HG03469 (cell line): ENCODE measurements at regions not wholly inside any gene's neighbourhood (a gene's known extent, or its start where the extent isn't known, plus 50 kb on each side); places are given as distances from the start of the nearest gene placed in this dataset.
"Not testable (repeated sequence)": the region's sequence is repeated elsewhere in the genome, so short reads cannot be mapped to it uniquely, and the experiment has no call there.

Experiments used
- ATAC-seq: cut with Tn5 transposase; IDR thresholded peaks from one replicate; pipeline ENCODE4 v1.9.1; 2021; ENCODE audit warnings: mild to moderate bottlenecking, moderate library complexity, moderate number of reproducible peaks; ENCODE audit not compliant: unreplicated experiment

DNA sequence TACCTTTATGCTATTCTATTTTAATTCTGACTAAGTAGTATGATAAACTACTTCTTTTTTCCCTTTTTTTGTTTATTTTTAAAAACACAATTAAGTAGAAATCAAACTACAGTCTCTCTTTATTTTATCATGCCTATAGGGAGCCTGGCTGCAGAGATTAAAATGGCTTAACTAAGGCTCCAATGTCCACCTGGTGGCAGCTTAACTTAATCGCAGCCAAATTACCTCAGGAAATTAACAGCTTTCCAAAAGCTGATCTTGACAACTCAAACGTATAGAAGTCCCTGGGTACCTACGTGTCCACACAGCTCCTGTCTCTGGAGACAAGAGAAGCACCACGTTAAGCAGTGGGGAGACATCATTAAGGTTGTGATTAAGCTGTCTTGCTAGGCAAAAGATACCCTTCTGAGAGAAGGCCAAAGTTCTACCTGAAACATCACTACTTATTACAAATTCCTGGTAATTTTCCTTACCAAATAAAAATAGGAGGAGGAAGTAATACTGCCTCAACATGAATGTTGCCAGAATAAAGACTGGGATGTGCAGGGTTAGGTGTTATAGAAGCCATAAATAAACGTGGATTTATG is 63.2 kb upstream of the SNX19 start:
- ATAC-seq = no peak

DNA sequence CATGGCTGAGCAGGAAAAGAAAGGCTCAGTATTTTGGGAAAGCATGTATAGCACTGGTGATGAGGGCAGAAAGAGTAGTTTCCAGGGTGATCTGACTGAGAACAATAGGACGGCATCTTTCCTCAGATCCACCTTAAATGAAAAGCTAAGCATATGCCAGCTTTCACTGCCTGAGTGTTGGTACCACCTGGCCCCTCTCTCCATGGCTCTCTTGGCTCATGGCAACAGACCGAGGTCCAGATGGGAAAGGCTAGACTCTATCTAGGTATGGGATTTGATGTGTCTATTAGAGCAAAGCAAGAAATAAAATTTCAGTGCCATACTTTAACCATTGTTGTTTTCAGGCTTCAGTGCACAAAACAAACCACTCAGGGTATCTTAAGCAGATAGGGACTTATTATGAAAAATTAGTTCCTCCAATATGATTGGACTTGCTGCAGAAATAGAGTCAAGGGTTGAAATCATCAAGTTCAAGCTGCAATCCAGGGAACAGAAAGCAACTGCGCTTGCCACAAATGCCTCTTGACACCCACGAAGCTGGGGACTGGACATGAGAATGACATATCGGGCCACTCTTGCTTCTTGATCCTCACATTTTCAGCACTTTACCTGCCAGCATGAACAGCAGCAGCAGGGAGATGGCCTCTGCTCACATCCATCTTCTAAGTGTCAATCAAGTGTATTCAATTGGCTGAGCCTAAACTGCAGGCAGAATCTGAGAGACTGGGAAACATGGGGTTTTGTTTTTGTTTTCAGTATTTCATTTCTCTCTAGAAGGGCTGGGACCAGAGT is 64.0 kb upstream of the SNX19 start:
- no peak for ATAC-seq

DNA sequence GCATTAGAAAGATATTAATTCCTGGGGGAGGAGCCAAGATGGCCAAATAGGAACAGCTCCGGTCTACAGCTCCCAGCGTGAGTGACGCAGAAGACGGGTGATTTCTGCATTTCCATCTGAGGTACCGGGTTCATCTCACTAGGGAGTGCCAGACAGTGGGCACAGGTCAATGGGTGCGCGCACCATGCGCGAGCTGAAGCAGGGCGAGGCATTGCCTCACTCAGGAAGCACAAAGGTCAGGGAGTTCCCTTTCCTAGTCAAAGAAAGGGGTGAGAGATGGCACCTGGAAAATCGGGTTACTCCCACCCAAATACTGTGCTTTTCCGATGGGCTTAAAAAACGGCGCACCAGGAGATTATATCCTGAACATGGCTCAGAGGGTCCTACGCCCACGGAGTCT is 68.0 kb upstream of the SNX19 start:
- ATAC-seq = not testable (repeated sequence)

DNA sequence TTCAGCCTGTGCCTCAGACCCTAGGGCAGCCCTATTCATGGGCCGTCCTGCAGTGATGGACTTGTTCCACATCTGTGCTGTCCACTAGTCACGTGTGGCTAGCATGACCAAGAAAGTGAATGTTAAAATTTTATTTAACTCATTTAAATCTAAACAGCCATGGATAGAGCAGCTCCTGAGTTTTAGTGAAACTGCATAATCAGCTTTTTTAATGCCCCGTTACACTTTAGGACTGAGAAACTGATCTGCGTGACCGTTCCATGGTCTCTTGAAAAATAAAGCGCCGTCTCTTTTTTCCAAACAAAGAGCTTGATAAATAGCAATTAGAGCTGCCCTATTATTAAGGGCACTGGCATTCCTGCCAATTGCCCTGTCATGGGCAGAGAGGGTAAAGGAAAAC is 76.5 kb upstream of the SNX19 start:
- ATAC-seq = no peak

DNA sequence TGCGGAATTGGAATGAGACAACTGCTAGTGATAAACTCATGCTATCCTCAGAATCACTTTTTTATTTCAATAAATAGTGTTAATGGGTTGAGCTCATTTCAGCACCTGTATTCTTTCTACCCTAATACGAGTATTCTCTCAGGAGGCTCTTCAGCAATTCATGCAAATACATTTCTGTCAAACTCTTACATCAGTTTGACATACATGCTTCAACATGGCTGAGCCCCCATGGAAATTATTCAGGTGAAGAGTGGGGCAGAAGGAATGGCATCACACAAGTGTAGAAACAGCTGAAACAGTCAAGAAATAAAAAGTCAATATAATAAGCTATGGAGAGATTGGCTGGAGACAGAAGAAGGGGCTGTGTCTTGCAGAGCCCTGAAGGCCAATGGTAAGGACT is 77.8 kb upstream of the SNX19 start:
- no peak for ATAC-seq

DNA sequence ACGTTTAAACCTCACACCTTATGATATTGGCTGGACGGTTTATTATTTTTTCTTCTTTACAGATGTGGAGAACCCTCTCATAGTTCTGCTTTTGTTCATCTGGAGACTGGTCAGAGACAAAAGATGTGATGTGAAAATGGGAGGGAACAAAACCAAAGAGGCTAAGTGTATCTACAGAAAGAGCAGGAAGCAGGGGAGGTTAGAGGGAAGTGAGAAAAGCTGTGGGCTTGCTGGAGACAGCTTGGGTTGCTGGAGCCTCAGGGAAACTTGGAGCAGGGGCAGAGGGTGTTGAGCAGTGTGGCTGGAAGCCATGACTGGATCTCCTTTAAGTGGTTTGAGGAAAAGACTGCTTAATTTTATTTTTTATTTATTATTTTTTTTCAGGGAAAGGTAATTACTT is 79.0 kb upstream of the SNX19 start:
- ATAC-seq = no peak

DNA sequence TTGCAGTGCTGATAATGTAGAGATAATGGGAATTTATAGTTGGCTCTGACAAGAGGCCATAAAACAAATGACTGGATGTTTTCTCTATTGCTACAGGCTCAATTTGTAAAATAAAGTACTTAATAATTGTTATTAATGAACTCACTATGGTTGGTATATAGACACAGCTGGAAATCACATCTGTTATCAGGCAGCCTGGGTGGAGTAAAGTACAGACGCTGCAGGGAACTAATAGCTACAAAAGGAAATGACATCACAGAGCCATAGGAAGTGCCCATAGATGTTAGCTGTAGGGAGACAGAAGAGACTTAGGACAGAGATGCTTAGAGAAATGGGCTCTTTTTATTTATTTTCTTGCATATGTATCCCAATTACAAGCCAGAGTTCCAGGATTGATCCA is 81.0 kb upstream of the SNX19 start:
- no peak for ATAC-seq

DNA sequence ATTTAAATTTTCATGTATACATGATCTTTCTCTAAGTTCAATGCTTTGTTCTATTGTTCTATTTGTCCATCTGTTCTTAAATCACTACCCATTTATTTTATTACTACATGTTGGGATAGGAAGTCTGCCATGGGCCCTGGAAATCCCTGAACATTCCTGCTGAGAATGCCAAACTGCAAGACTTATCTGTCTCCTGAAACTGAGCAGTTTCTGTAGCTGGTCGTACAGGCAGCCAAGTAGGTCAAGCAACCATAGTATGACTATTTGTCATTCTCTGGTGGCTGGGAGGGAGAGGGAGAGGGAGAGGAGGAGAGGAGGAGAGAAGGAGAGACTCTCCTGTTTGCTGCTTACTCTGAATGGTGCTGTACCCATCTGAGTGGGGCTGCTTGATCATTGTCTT is 82.8 kb upstream of the SNX19 start:
- no peak for ATAC-seq

DNA sequence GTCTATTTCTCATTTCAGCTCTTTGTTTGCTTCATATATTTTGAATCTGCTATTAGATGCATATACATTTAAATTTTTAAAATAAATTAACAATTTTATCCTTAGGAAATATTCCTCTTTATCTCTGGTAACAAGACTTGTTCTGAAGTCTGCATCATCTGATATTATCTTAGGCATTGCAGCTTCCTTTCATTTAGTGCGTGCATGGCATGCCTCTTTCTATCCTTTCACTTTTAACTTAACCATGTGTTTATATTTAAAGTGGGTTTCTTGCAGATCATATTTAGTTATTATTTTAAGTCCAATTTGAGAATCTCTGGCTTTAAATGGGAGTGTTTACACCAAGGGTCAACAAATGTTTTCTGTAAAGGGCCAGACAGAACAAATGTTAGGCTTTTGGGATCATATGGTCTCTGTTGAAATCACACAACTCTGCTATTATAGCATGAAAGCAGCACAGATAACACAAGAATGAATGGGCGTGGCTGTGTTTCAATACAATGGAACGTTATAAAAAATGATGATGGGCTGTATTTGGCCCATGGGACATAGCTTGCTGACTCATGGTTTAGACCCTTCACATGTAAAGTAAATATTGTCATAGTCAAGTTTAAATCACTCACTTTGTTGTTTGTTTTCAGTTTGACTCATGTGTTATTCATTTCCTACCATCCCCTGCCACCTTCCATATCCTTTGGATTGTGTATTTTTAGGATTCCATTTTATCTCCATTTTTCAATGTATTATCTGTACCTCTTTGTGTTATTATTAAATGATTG is 83.9 kb upstream of the SNX19 start:
- no peak for ATAC-seq

DNA sequence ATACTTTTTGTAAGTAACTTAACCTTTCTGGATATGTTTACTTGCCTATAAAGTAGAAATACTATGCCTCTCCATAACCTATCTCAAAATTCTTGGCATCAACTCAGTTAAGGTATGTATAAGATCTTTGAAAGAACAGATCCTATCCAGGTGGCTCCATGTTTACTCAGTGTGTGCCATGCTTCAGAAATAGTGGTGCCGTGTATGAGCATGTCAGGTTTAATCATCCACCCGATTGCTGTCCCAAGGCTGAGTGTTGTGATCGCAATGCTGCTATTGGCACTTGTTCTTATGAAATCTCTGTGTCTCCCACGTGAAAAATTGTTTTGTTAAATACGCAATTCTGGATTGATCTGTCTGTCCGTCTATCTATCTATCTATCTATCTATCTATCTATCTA is 85.9 kb upstream of the SNX19 start:
- no peak for ATAC-seq

DNA sequence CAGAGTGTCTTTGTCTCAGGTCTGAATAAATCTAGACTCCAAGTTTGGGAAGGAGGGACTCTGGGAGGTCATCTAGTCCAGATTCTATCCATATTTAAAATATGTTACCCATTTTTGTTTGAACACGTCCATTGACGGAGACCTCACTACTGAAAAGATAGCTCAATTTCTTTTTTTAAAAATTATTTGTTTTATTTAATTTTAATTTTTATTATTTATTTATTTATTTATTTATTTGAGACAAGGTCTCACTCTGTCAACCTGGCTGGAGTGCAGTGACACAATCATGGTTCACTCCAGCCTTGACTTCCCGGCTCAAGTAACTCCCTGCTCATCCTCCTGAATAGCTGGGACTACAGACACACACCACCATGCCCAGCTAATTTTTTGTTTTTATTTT is 89.5 kb upstream of the SNX19 start:
- ATAC-seq = no peak

DNA sequence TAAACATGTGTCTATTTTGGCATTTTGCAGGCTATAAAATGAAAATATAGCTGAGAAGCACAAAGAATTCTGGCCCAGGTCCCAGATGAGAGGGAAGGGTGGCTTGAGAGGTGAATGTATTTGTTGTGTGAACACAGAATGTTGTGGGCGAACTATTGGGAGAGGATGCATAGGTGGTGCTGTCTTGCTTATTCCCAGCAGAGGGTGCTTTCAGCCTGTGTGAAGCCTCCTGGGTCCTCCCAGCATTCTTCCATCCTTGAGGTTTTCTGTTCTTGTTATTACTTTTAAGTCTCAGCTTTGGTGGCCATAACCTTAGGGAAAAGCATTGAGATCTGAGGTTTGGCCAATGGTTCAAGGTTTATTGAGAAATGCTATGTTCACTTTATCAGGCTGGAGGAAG is 108.7 kb upstream of the SNX19 start:
- ATAC-seq = no peak

DNA sequence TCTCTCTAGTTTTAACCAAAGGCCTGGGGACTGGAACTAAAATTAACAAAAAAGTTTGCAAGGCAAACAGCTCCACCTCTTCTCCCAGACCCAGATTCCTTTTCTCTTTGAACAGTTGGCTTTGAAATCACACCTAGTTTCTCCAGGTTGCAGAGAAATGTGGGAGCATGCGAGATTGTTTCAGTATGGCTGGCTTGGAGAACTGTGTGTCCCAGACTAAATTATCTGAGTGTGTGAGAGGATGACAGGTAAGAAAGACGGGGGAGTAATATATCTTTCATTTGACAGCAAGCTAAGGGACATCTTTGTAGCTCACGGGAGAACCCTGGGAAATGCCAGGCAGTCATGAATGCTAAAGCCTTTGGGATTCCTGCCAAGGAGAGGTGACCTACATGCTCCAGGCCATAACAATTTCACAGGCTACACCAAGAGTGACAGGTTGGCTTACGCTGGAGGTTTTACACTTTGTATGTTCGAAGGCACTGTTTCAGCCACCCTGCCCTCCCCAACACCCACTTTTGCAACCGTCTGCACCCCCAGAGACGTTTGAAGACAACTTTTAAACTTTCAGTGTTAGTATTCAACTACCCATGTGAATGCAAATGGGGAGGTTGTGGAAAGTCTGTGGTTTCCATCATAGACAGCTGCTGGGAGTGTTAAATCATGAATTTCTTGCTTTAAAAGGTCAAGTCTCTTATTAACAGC is 109.3 kb upstream of the SNX19 start:
- ATAC-seq = peak; percentile 77

DNA sequence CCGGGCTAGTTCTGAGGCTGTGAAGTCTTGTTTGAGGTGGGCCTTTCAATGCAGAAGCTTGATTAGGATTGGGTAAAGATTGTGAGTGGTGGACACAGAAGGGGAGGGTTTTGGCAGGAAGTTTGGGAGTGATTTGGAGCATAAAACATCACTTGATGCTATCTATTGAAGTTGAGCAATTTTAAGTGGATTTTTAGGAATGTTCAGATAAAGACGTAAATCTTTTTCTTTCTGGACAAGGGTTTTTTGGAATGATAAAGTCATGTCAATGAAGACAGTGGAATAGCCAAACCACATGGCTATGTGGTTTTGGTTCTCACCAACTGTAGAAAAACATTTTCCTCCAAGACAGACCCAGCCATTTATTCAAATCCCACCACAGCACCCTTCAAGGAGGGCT is 111.2 kb upstream of the SNX19 start:
- ATAC-seq = no peak

DNA sequence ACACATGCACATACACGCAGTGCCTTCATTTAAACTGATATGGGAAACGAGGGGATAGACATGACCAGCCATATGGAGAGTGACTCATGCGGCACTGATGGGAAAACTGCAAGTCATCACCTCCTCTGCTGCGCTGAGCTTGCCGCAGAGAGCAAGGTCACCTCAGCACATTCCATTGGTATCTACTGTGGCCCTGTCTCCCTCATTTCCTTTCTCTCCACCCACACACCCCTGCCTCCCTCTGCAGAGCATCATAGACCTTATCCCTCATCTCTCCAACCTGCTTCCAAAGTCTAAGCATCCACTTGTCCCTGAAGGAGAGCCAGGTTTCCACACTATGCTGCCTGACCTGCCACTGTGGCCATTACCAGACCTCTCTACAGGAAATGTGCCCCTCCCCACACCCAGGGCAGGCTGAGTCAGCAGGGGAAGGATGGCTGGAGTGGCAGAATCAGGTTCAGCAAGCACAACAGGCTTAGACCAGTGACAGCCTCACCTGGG is 116.9 kb upstream of the SNX19 start:
- ATAC-seq = no peak

DNA sequence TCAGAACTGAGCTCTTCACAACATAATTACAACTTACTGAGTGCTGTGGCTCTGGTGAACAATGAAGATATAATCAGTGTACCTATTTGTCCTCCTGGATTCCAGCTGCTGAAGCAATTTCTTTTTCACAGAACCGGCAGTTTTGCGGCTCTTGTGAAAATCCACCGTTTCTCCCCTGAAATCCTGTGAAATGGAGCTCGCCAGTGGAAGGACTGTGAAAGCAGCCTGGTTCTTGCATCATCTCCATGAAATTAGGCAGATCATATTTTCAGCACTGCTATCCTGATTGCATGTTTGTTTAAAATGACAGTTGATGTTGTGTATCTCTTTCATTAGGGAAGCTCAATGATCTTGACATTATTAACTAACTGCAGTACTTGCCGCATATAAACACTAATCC is 120.2 kb upstream of the SNX19 start:
- no peak for ATAC-seq

DNA sequence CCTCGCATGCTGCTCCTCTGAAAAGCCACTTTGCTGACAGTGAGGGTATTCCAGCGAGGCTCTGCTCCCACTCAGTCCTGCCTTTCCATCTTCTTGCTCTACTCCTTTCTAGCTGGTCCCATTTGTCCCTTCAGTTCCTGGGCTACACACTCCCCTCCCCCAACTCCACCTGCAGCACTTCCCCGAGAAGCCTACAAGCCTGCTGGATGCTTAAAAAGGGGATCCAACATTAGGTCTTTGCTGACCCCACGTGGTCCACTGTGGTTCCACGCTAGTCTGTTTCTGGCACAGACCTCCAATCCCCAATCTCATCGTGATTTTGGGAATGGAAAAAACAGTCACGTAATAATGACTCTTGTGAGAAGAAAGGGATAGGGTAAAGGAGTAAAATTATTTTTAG is 121.6 kb upstream of the SNX19 start:
- no peak for ATAC-seq

DNA sequence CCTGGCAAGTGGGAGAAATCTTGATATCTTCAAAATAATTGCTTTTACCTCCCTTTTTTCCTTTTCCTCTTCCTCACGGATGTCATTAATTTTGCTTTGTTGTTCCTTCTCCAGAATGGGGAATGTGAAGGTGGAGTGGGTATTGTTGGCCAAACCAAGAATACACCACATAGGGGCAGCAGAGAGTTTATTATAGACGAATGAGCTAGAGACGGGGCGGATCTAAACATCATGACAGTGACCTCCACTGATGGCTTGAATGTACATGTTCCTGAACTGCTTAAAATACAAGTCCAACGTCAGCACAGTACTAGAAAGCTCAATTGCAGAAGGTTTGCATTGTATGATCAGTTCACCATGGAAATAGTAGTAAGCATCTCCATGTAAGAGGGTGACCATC is 122.3 kb upstream of the SNX19 start:
- ATAC-seq = peak; percentile 46

DNA sequence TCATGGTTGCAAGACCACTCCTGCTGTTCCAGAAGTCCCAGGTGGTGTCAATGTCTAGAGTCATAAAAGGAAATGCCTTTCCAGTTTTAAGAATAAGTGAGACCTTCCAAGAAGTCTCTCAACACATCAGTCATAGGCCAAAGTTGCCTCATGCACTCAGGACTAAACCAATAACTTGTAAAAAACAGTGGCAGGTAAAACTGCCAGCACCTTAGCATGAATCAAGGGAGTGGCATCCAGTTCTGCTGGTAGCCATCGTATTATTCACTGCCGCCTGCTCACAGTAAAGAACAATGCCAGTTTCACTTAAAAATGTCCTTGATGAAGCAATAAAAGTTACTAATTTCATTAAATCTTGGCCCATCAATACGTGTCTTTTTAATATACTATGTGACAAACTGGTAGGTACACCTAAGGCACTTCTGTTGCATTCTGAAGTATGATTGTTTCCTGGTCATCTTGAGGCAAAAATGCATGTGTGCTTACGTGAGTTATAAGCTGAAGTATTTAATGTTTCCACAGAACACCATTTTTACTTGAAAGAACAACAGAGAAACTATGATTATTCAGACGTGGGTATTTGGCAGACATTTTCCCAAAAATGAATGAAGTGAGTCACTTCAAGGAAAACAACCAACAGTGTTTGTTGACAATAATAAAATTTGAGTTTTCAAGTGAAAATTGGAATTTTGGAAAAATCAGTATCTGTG is 125.2 kb upstream of the SNX19 start:
- no peak for ATAC-seq

DNA sequence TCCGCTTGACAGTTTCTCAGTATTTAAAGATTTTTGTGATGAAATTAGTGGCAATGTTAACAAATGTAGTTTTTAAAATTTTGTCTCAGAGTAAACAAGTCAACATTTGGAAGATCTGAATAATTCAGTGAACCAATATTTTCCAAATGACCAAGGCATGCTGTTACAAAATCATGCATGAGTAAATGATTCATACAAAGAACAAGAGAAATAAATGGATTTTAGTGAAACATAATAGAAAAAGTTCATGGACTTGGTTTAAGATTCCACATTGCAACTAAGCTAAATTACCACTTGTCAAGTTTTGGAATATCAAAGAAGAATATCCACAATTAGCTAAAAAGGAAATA is 125.7 kb upstream of the SNX19 start:
- ATAC-seq = no peak

DNA sequence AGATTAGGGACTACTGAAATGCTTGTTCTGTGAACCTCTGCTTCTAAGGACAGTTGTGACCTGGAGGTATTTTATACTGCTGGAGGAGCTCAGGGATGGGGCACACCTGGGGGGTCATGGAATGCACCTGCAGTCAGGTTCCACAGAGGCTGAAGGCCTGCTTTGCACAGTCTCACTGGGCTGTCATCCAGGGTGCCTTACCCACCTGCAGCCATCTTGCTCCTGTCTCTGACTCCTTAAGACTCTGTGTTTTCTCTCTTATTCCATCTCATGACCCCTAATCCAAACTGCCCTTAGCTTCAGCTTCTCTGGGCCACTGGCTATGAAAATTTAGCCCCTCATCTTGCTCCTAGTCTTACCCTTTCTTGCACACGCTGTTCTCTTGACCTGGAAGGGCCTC is 127.0 kb upstream of the SNX19 start:
- ATAC-seq = no peak
